SH-SY5Y (cell line): ENCODE measurements at regions not wholly inside any gene's neighbourhood (a gene's known extent, or its start where the extent isn't known, plus 50 kb on each side); places are given as distances from the start of the nearest gene placed in this dataset.

Experiments used
- GATA2 ChIP-seq: IDR thresholded peaks from 2 replicates; pipeline ENCODE4 v1.6.1; 2011; ENCODE audit warnings: mild to moderate bottlenecking, low read depth, low read length
- GATA3 ChIP-seq: IDR thresholded peaks from 2 replicates; pipeline ENCODE4 v1.6.1; 2011; ENCODE audit warnings: low read depth, mild to moderate bottlenecking, low read length, moderate library complexity

DNA sequence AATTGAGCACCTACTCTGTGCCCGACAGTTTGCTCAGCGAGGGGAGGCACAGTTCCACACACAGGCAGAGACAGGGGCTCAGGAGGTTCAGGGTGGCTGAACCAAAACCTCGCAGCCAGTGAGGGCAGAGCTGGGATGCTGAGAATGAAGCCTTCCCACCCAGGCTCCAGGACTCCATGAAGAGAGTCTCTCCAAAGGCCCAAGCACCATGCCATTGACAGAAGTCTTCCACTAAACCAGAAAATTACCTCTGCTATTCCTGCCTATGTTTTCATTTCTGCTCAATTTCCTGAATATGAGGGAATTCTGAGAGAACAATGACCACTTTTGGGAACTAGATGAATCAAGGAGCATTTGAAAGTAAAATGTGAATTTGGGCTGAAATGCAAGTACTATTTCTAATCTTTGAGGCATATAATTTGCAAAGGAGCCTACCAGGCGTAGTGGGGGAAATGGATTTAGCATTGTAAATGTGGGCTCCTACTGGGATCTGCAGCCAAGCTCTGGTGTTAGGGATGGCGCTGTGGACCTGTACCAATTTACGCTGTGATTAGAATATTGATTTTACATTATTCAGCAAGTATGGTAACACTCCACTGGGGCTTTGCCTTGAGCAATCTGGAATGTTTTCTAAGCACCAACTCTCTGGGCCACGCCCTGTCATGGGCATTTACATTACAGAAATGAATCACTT is 91.9 kb downstream of the DRD1 start:
- TF ChIP-seq GATA2 (no peak), GATA3 (no peak)
